ENCODE measurements at regions not wholly inside any gene's neighbourhood (a gene's known extent, or its start where the extent isn't known, plus 50 kb on each side); places are given as distances from the start of the nearest gene placed in this dataset.

GRCh38 chr2:67311536-67311935, 85.6 kb upstream of the ETAA1 start:
- CTCF ChIA-PET, result interaction anchor here (0.5 kb wide), 2 partner anchors 285 to 756 kb away, joined by 3 read pairs; no protein-coding TSS in a partner anchor
- POLR2A ChIA-PET, result no interaction called here
- TF ChIP-seq NFRKB (IDR thresholded peaks at IDR 0.05) (no peak), FOXA1 (IDR thresholded peaks at IDR 0.05) (no peak), ZNF384 (IDR thresholded peaks at IDR 0.05) (no peak), LEF1 (IDR thresholded peaks at IDR 0.05; ENCODE audit: borderline replicate concordance) (no peak), CTBP1 (IDR thresholded peaks at IDR 0.05; ENCODE audit: borderline replicate concordance) (no peak), HDGF (IDR thresholded peaks at IDR 0.05; ENCODE audit: borderline replicate concordance) (no peak), PKNOX1 (IDR thresholded peaks at IDR 0.05) (0 out of 2 replicates have a peak, but pooled peaks have one; percentile 15), FOXM1 (IDR thresholded peaks at IDR 0.05; ENCODE audit: borderline replicate concordance) (no peak), L3MBTL2 (conservative IDR thresholded peaks at IDR 0.05) (no peak)
- DNase-seq (ENCODE audit: extremely low spot score), result no peak

GRCh38 chr2:67312871-67313270, 84.3 kb upstream of the ETAA1 start:
- no peak for DNase-seq (ENCODE audit: extremely low spot score)
- TF ChIP-seq ELF4 (IDR thresholded peaks at IDR 0.05) (no peak), BHLHE40 (IDR thresholded peaks at IDR 0.05; ENCODE audit: borderline replicate concordance) (no peak), LEF1 (IDR thresholded peaks at IDR 0.05; ENCODE audit: borderline replicate concordance) (no peak), SUZ12 (IDR thresholded peaks at IDR 0.05) (no peak)
- ChIA-PET POLR2A (no interaction called here), CTCF (no interaction called here)

- TF ChIP-seq CTBP1 (IDR thresholded peaks at IDR 0.05; ENCODE audit: borderline replicate concordance), result no peak
- POLR2A ChIA-PET, result no interaction called here
- CTCF ChIA-PET, result no interaction called here
- no peak for DNase-seq (ENCODE audit: extremely low spot score)
These were observed 83.6 kb upstream of the ETAA1 start for GRCh38 chr2:67313536-67313935.

GRCh38 chr2:67318031-67318430, 79.1 kb upstream of the ETAA1 start:
- no peak for DNase-seq (ENCODE audit: extremely low spot score)
- ChIA-PET CTCF (interaction anchor here (0.6 kb wide), 1 partner anchor 10 kb away, joined by 3 read pairs; no protein-coding TSS in a partner anchor), POLR2A (no interaction called here)
- TF ChIP-seq NFRKB (IDR thresholded peaks at IDR 0.05) (no peak), ARNT (IDR thresholded peaks at IDR 0.05) (no peak), LEF1 (IDR thresholded peaks at IDR 0.05; ENCODE audit: borderline replicate concordance) (no peak), FOXA1 (IDR thresholded peaks at IDR 0.05) (no peak), L3MBTL2 (conservative IDR thresholded peaks at IDR 0.05) (no peak), SP1 (IDR thresholded peaks at IDR 0.05) (no peak), CTBP1 (IDR thresholded peaks at IDR 0.05; ENCODE audit: borderline replicate concordance) (no peak), TARDBP (IDR thresholded peaks at IDR 0.05) (no peak), ZNF384 (IDR thresholded peaks at IDR 0.05) (no peak), FOXK2 (IDR thresholded peaks at IDR 0.05) (no peak), HDGF (IDR thresholded peaks at IDR 0.05; ENCODE audit: borderline replicate concordance) (no peak)

GRCh38 chr2:67318563-67318962, 78.6 kb upstream of the ETAA1 start:
- POLR2A ChIA-PET, result no interaction called here
- CTCF ChIA-PET, result no interaction called here
- TF ChIP-seq HDGF (IDR thresholded peaks at IDR 0.05; ENCODE audit: borderline replicate concordance) (no peak), NFRKB (IDR thresholded peaks at IDR 0.05) (no peak), TARDBP (IDR thresholded peaks at IDR 0.05) (no peak), FOXK2 (IDR thresholded peaks at IDR 0.05) (no peak)
- DNase-seq (ENCODE audit: extremely low spot score), result no peak

- TF ChIP-seq PKNOX1 (IDR thresholded peaks at IDR 0.05) (no peak), LEF1 (IDR thresholded peaks at IDR 0.05; ENCODE audit: borderline replicate concordance) (no peak), BHLHE40 (IDR thresholded peaks at IDR 0.05; ENCODE audit: borderline replicate concordance) (no peak), FOXK2 (IDR thresholded peaks at IDR 0.05) (no peak), ELF4 (IDR thresholded peaks at IDR 0.05) (no peak), L3MBTL2 (conservative IDR thresholded peaks at IDR 0.05) (no peak), ARNT (IDR thresholded peaks at IDR 0.05) (no peak), FOXM1 (IDR thresholded peaks at IDR 0.05; ENCODE audit: borderline replicate concordance) (no peak), SUZ12 (IDR thresholded peaks at IDR 0.05) (no peak), SP1 (IDR thresholded peaks at IDR 0.05) (no peak), HDGF (IDR thresholded peaks at IDR 0.05; ENCODE audit: borderline replicate concordance) (no peak), FOXA1 (IDR thresholded peaks at IDR 0.05) (no peak), NFRKB (IDR thresholded peaks at IDR 0.05) (no peak), ZNF384 (IDR thresholded peaks at IDR 0.05) (no peak), TARDBP (IDR thresholded peaks at IDR 0.05) (no peak), CTBP1 (IDR thresholded peaks at IDR 0.05; ENCODE audit: borderline replicate concordance) (no peak)
- POLR2A ChIA-PET, result no interaction called here
- CTCF ChIA-PET, result interaction anchor here (0.6 kb wide), 1 partner anchor 430 kb away, joined by 3 read pairs; no protein-coding TSS in a partner anchor
- no peak for DNase-seq (ENCODE audit: extremely low spot score)
These were observed 78.1 kb upstream of the ETAA1 start for GRCh38 chr2:67318993-67319481.

GRCh38 chr2:67320861-67321587, 76.1 kb upstream of the ETAA1 start:
- TF ChIP-seq FOXA1 (IDR thresholded peaks at IDR 0.05) (no peak), PKNOX1 (IDR thresholded peaks at IDR 0.05) (no peak), BHLHE40 (IDR thresholded peaks at IDR 0.05; ENCODE audit: borderline replicate concordance) (no peak), TARDBP (IDR thresholded peaks at IDR 0.05) (no peak), ARNT (IDR thresholded peaks at IDR 0.05) (no peak), NFRKB (IDR thresholded peaks at IDR 0.05) (no peak), ZNF384 (IDR thresholded peaks at IDR 0.05) (no peak), CTBP1 (IDR thresholded peaks at IDR 0.05; ENCODE audit: borderline replicate concordance) (no peak), ELF4 (IDR thresholded peaks at IDR 0.05) (no peak), LEF1 (IDR thresholded peaks at IDR 0.05; ENCODE audit: borderline replicate concordance) (no peak), L3MBTL2 (conservative IDR thresholded peaks at IDR 0.05) (no peak), FOXM1 (IDR thresholded peaks at IDR 0.05; ENCODE audit: borderline replicate concordance) (no peak), FOXK2 (IDR thresholded peaks at IDR 0.05) (no peak), SP1 (IDR thresholded peaks at IDR 0.05) (no peak), HDGF (IDR thresholded peaks at IDR 0.05; ENCODE audit: borderline replicate concordance) (no peak), SUZ12 (IDR thresholded peaks at IDR 0.05) (no peak)
- no peak for DNase-seq (ENCODE audit: extremely low spot score)
- ChIA-PET POLR2A (no interaction called here), CTCF (no interaction called here)

All from HEK293T (cell line).